ENCODE measurements at regions not wholly inside any gene's neighbourhood (a gene's known extent, or its start where the extent isn't known, plus 50 kb on each side); places are given as distances from the start of the nearest gene placed in this dataset.

DNA sequence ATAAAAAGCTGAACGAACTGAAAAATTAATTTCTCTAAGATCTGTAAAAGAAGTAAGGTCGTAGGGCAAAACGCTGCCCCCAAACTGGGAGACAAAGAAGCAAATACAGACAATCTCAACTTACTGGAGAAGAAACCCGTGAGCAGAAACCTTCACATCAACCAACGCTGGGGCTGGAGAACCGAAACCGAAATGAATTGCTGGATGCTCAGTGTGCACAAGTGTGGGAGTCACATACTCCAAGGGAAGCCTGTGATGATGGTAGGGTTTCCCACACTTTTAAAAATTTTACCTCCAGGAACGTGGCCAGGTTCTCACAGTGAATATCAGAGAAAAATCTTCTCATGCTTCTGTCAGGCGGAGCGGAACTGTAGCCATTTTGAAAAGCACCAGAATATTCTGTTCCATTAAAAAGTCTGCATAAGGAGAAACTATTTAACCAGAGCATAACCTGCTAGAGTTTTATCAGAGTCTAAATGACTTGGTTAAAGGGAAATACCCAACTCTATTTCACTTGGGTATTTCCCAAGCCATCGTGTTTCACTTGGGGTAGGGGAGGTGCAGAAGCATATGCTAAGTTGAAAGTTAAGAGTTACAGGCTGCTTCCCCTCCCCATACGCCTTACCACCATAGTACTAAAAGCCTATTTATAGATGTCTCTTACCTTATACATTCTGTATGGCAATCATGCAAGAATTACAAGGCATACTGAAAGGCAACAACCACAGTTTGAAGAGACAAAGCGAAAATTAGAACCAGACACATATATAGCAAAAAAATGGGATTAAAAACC, 110.5 kb upstream of the SLITRK1 start:
- FAIRE-seq: no peak
- DNase-seq (ENCODE audit: low spot score): no peak

DNA sequence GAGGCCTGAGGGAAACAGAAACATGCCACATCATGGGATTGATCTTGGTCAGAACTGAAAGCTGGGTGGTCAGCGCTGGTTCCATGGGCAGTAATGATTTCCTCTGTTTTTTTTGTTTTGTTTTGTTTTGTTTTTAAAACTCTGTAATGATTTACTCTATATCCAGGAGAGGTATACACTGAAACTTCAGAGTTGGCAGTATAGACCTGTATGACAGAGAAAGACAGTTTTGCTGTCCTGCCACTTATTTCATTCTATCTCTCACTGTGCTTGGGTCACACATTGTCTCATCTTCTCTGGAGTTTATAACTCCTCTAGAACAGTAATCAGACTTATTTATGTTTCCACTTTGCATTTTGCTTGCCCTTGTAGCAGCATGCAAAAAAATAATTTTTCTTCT, 105.1 kb upstream of the SLITRK1 start:
- DNase-seq (ENCODE audit: low spot score) (no peak), FAIRE-seq (no peak)

DNA sequence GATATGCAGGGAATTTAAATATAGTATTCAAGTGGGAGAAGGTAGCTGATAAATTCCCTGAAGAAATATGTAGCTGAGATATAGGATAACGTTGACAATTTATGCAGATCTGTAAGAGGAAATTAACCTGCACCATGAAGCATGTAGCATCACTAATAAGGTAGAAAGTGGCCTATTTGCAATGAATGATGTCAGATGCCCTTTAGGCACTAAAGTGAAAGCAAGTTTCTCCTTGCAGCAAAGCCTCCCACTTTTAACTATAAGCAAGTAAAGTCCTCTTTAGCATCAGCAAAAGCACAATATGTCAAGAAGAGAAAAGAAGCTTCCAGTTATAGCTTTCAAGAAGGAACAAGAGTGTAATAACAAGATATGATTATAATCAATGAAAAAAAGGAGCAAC, 102.5 kb upstream of the SLITRK1 start:
- no peak for FAIRE-seq
- DNase-seq (ENCODE audit: low spot score): no peak

DNA sequence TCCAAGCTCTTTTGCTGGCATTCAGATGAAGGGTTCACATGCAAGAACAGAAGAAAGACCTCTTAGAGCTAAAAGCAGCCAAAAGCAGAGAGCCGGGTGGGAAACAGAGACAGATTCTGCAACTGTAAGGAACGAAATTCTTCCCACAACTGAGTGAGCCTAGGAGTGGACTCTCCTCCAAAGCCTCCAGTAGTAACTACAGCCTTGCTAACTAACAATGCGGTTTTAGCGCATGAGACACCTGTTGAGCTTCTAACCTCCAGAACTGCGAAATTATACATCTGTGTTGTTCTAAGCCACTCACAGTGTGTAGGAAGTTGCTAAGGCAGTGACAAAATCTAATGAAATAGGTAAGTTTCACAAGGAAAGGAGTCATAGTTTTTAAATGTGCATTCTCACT, 98.1 kb upstream of the SLITRK1 start:
- FAIRE-seq (no peak), DNase-seq (ENCODE audit: low spot score) (no peak)

DNA sequence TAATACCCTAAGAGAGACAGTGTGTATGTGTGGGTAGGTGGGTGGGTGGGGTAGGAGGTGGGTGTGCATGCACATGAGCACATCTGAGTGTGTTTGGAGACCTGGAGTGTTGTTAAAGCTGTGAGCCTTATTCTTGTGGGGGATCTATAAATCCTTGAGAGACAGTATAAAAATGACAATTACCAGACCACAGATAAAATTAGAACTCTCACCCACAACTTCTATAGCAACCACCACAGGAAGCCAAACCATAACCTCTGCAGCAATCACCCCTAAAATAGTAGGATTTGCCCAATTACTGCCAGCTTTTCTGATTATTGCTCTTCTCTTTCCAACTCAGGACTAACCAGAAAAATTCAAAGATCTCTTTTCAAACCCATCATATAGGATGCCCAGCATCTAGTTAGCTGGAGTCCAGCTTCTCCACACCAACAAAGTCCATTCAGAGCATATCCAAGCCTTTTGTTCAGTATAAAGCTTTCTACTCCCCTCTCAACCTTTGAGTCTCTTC, 93.4 kb upstream of the SLITRK1 start:
- FAIRE-seq (no peak), DNase-seq (ENCODE audit: low spot score) (no peak)

DNA sequence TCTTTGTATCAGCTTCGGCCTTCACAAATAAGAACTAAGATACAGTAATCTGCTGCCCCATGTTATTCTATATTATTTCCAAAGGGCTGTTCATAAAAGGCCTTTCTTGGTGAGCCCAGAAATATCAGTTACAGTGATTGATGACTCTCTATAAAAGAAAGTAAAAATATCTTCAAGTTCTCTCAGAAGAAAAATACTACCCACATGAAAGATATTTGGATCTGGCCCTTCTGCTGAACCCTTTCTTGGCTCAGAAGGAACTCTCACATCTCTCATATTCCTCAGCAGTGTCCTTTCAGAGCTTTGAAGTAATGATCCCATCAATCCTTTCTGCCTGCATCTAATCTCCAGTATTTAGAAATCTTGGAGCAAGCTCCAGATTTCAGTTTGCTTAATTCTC, 76.3 kb upstream of the SLITRK1 start:
- DNase-seq (ENCODE audit: low spot score): no peak
- no peak for FAIRE-seq

DNA sequence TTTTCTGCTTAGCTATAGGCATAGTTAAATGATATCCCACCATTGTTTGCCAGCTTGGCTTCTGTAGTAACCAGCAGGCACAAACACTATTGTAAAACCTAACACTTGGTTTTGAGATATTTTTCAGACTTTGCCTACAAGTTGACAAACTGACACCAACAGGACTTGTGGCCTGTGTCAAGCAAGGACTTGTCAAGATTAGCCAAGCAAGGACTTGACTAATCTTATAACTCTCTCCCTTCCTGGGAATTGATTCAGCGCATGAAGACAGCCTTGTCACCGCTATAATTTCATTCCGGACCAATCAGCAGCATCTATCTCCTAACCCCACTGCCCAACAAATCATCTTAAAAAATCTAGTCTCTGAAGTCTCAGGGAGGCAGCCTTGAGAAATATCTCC, 72.7 kb upstream of the SLITRK1 start:
- DNase-seq (ENCODE audit: low spot score): no peak
- FAIRE-seq: no peak

DNA sequence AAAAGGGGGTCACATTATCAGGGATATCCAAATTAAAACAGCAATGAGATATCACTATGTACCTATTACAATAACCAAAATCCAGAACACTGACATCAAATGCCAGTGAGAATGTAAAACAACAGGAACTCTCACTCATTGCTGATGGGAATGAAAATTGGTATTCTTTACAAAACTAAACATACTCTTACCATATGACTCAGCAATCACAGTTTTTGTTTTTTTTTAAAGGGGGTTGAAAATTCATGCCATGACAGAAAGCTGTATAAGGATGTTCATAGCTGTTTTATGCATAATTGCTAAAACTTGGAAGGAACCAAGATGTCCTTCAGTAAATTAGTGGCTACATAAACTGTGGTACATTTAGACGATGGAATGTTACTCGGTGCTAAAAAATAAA, 71.6 kb upstream of the SLITRK1 start:
- DNase-seq (ENCODE audit: low spot score) (no peak), FAIRE-seq (no peak)

DNA sequence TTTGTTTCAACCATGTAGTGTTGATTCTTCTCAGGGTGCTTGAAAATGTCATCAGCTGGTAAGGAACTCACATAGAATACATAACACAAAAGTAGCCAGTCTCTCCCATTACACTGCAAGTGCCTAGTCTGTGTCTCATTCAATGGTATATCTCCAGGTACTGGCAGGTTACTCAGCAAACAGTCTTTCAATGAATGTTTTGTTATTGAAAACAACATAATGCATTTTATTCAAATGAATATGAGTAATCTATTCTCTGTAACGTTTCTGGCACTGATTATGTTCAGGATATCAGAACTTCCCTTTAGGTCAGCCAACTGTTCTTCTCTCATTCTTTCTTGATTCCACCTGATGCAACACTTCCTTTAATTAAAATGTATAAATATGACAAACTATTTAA, 68.0 kb upstream of the SLITRK1 start:
- FAIRE-seq (no peak), DNase-seq (ENCODE audit: low spot score) (no peak)

DNA sequence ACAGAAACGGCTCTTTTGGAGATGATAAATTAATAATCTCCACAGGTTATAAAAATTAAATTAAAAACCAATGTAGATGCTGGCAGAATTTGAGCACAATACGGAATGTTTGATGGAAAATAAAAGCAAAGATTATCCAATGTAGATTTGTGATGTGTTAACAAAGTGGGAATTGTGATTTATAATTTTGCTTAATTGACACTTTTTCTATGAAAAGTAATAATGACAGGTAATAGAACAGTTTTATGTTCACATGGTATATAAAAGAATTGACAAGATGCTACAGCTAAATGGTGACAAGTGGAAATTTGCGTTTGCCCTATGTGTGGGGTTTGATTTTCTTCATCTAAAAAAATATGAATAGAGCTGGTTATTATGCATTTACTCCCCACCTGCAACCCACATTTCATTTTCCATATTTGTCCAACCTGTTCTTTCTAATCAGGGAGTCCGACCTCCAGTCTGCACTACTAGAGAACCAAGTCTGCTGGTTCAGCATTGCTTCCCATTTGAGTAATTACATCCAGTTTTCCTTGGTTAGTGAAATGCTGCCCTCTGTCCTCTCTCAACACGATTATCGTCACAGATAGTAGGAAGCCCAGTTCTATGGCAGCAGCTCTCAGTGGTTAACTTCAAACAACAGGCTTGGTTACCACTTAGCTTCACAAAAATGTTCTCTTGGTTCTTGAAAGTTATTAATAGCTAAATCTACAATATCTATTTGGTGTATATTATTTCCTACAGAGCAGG, 61.4 kb upstream of the SLITRK1 start:
- no peak for FAIRE-seq
- DNase-seq (ENCODE audit: low spot score): no peak

DNA sequence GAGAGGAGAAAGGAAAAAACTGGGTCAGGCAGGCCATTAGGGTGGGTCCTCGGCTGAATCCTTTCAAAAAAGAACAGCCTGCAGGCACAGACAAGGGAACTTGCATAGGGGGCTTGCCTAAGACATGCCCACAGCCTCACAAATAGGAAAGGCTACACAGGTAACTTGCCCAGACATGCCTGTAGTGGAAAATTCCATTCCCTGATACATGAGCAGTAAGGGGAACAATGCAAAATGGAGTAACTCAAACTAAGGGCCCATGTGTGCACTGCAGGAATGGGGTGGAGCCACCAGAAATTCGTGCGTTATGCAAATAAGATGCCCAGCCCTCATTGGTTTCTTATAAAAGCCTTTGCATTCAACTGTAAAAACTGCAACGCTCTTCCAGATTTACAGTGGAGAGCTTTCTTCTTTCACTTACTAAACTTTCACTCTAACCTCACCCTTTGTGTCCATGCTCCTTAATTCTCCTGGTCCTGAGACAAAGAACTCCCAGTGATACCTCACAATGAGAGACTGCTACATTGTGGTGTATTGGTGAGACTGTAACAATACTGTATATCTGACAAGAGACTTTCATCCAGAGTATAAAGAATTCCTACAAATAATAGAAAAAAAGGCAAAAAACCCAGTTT, 59.5 kb upstream of the SLITRK1 start:
- DNase-seq (ENCODE audit: low spot score): no peak
- no peak for FAIRE-seq

DNA sequence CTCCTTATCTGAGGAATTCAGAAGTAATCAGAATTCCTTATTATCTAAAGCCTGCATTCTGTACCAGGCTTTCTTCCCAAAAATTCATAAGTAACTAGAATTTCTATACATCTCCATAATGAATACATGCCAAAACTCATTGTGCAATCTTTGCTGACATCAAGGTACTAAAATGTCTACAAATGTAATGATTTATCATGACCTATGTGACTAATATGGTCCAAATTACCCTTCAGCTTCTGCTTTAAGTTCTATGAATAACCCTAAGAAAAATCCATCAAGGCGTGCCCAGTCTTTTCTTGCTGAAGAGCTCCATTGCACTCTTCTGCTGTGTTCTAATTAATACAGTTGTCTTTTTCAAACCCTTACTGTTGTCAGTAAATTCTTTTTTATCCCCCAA, 58.5 kb upstream of the SLITRK1 start:
- FAIRE-seq (no peak), DNase-seq (ENCODE audit: low spot score) (no peak)

DNA sequence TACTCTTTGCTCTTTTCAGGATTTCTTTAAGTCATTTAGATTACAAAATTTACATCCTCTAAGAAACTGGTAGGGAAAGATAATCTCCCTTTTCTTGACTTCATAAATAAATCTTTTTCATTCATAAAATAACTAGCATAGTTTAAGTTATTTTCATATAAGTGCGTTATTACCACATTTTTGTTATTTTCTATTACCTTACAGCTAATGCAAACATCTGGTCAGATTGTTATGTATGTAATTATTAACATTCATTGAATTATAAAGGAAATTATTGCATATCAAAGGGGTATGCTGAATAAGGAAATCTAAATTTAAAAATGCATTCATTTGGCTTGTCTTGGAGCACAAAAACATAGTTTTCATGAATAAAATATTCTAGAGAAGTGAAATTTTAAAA, 55.3 kb upstream of the SLITRK1 start:
- DNase-seq (ENCODE audit: low spot score) (no peak), FAIRE-seq (no peak)

DNA sequence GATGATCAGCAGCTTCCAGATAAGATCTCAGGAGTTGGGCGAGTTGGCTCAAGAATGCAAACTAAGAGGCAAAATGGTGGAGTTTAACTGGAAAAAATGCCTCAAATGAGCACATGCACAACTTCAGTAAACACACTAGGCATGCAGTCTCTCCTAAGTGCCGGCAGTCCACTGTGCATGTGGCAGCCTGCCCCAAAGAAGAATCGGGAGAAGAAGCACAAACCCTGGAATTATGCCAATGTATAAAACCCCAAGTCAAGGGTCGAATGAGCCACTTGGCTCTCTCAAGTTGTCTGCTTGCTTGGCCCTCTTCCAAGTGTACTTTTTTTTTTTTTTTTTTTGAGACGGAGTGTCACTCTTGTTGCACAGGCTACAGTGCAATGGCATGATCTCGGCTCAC, 53.3 kb upstream of the SLITRK1 start:
- no peak for DNase-seq (ENCODE audit: low spot score)
- FAIRE-seq: no peak
